H9 (cell line): ENCODE measurements at regions not wholly inside any gene's neighbourhood (a gene's known extent, or its start where the extent isn't known, plus 50 kb on each side); places are given as distances from the start of the nearest gene placed in this dataset.

Experiments used
- DNase-seq: peaks from one replicate; pipeline ENCODE4 v3.0.0-alpha.2; 2017
- H2AFZ ChIP-seq: one replicate; pipeline ENCODE4 v1.6.1; 2013; ENCODE audit warnings: mild to moderate bottlenecking, low read length, control low read depth, moderate library complexity
- H2AK5ac ChIP-seq: 2 replicates; pipeline ENCODE4 v1.6.1; 2013; ENCODE audit warnings: low read length, control low read depth, mixed read lengths; ENCODE audit not compliant: insufficient read length
- H2BK120ac ChIP-seq: one replicate; pipeline ENCODE4 v1.6.1; 2013; ENCODE audit warnings: low read depth, mild to moderate bottlenecking, low read length, control low read depth, inconsistent platforms; ENCODE audit not compliant: poor library complexity, severe bottlenecking
- H2BK12ac ChIP-seq: 2 replicates; pipeline ENCODE4 v1.6.1; 2013; ENCODE audit warnings: low read length, control low read depth, mixed read lengths, low read depth; ENCODE audit not compliant: insufficient read length
- H2BK15ac ChIP-seq: 2 replicates; pipeline ENCODE4 v1.6.1; 2013; ENCODE audit warnings: low read depth, low read length, control low read depth
- H2BK20ac ChIP-seq: one replicate; pipeline ENCODE4 v1.6.1; 2013; ENCODE audit warnings: low read depth, mild to moderate bottlenecking, low read length, control low read depth, inconsistent platforms; ENCODE audit not compliant: poor library complexity, severe bottlenecking
- H2BK5ac ChIP-seq: 2 replicates; pipeline ENCODE4 v1.6.1; 2013; ENCODE audit warnings: low read length, control low read depth, mixed read lengths; ENCODE audit not compliant: insufficient read length
- H3K14ac ChIP-seq: 2 replicates; pipeline ENCODE4 v1.6.1; 2013; ENCODE audit warnings: low read length, control low read depth; ENCODE audit not compliant: insufficient read depth
- H3K18ac ChIP-seq: 2 replicates; pipeline ENCODE4 v1.6.1; 2013; ENCODE audit warnings: low read depth, mild to moderate bottlenecking, mixed read lengths, low read length, control low read depth; ENCODE audit not compliant: insufficient read length
- H3K23ac ChIP-seq: 2 replicates; pipeline ENCODE4 v1.6.1; 2013; ENCODE audit warnings: low read length, control low read depth, mixed read lengths, low read depth; ENCODE audit not compliant: insufficient read length
- H3K23me2 ChIP-seq: 2 replicates; pipeline ENCODE4 v1.6.1; 2013; ENCODE audit warnings: low read depth, mild to moderate bottlenecking, mixed read lengths, low read length, control low read depth; ENCODE audit not compliant: insufficient read length, poor library complexity, severe bottlenecking
- H3K27ac ChIP-seq: 2 replicates; pipeline ENCODE4 v1.5.1; 2013; ENCODE audit warnings: low read length, control low read depth, mixed read lengths, low read depth; ENCODE audit not compliant: insufficient read length
- H3K27me3 ChIP-seq: 2 replicates; pipeline ENCODE4 v1.6.1; 2013; ENCODE audit warnings: low read length, control low read depth, inconsistent platforms; ENCODE audit not compliant: insufficient read depth
- H3K4ac ChIP-seq: 2 replicates; pipeline ENCODE4 v1.6.1; 2013; ENCODE audit warnings: low read depth, mild to moderate bottlenecking, control low read depth, inconsistent platforms, low read length, moderate library complexity
- H3K4me1 ChIP-seq: 2 replicates; pipeline ENCODE4 v1.6.1; 2013; ENCODE audit warnings: low read length, control low read depth, inconsistent platforms; ENCODE audit not compliant: insufficient read depth
- H3K4me2 ChIP-seq: 2 replicates; pipeline ENCODE4 v1.6.1; 2013; ENCODE audit warnings: low read length, control low read depth, mixed read lengths; ENCODE audit not compliant: insufficient read length, insufficient read depth
- H3K56ac ChIP-seq: 2 replicates; pipeline ENCODE4 v1.6.1; 2013; ENCODE audit warnings: low read depth, mild to moderate bottlenecking, mixed read lengths, low read length, control low read depth; ENCODE audit not compliant: insufficient read length
- H3K79me1 ChIP-seq: 2 replicates; pipeline ENCODE4 v1.6.1; 2013; ENCODE audit warnings: low read depth, mild to moderate bottlenecking, moderate library complexity, low read length, control low read depth, inconsistent platforms; ENCODE audit not compliant: insufficient read depth, poor library complexity, severe bottlenecking
- H3K79me2 ChIP-seq: 2 replicates; pipeline ENCODE4 v1.6.1; 2013; ENCODE audit warnings: low read length, control low read depth, inconsistent platforms; ENCODE audit not compliant: insufficient read depth
- H3K9ac ChIP-seq: 2 replicates; pipeline ENCODE4 v1.6.1; 2013; ENCODE audit warnings: low read length, control low read depth, mixed read lengths; ENCODE audit not compliant: insufficient read length; ENCODE audit errors: extremely low read depth
- H3K9me3 ChIP-seq: one replicate; pipeline ENCODE4 v1.6.1; 2013; ENCODE audit warnings: low read depth, low read length, inconsistent platforms; ENCODE audit not compliant: control insufficient read depth
- H3T11ph ChIP-seq: one replicate; pipeline ENCODE4 v1.6.1; 2013; ENCODE audit warnings: mild to moderate bottlenecking, low read length, control low read depth, inconsistent platforms
- H4K20me1 ChIP-seq: one replicate; pipeline ENCODE4 v1.6.1; 2013; ENCODE audit not compliant: control insufficient read depth, insufficient read length, insufficient read depth
- H4K5ac ChIP-seq: 2 replicates; pipeline ENCODE4 v1.6.1; 2013; ENCODE audit warnings: low read depth, mild to moderate bottlenecking, mixed read lengths, low read length, control low read depth; ENCODE audit not compliant: insufficient read length
- H4K8ac ChIP-seq: replicated peaks from 2 replicates; pipeline ENCODE4 v1.6.1; 2013; ENCODE audit warnings: low read length, control low read depth, mixed read lengths, low read depth; ENCODE audit not compliant: insufficient read length
- H4K91ac ChIP-seq: 2 replicates; pipeline ENCODE4 v1.6.1; 2013; ENCODE audit warnings: low read depth, mild to moderate bottlenecking, moderate library complexity, mixed read lengths, low read length, control low read depth; ENCODE audit not compliant: insufficient read length
- H3K27ac Mint-ChIP-seq, 3 experiments: 2 replicates in 2 of 3; 3 replicates in 1 of 3; pipeline ENCODE4 v1.8.0; 2020 to 2021; ENCODE audit warnings: mixed read lengths in 3 of 3, mild to moderate bottlenecking in 1 of 3, moderate library complexity in 1 of 3
- H3K27me3 Mint-ChIP-seq: 2 replicates; pipeline ENCODE4 v1.8.0; 2021; ENCODE audit warnings: low read depth, mild to moderate bottlenecking, moderate library complexity, mixed read lengths
- H3K36me3 Mint-ChIP-seq, 3 experiments: 2 replicates in 2 of 3; 3 replicates in 1 of 3; pipeline ENCODE4 v1.8.0; 2020 to 2021; ENCODE audit warnings: low read depth in 3 of 3, mixed read lengths in 3 of 3; ENCODE audit not compliant: insufficient read depth in 1 of 3
- H3K4me1 Mint-ChIP-seq, 2 experiments: 2 replicates each; pipeline ENCODE4 v1.8.0; 2020; ENCODE audit warnings: mixed read lengths in 2 of 2
- H3K4me3 Mint-ChIP-seq, 2 experiments: 2 replicates in 1 of 2; 3 replicates in 1 of 2; pipeline ENCODE4 v1.8.0; 2020 to 2021; ENCODE audit warnings: mild to moderate bottlenecking in 2 of 2, mixed read lengths in 2 of 2, moderate library complexity in 1 of 2
- H3K9me3 Mint-ChIP-seq, 2 experiments: 2 replicates in 1 of 2; 3 replicates in 1 of 2; pipeline ENCODE4 v1.8.0; 2020; ENCODE audit warnings: mild to moderate bottlenecking in 2 of 2, mixed read lengths in 2 of 2, moderate library complexity in 1 of 2
- WGBS: extraction: QIAGEN DNeasy Blood & Tissue Kit; methylation state at CpG from one replicate; pipeline ENCODE4 v1.1.7; 2013; ENCODE audit warnings: missing lambda C conversion rate, low lambda C conversion rate, mixed read lengths; ENCODE audit not compliant: insufficient read length; ENCODE audit errors: extremely low coverage; 5-methylcytosine and 5-hydroxymethylcytosine counted together
- TF ChIP-seq, protein P1 (sequence below): fragments of 200-600 bp; sonication (generic); conservative IDR thresholded peaks from 3 replicates; pipeline ENCODE4 v1.8.0; 2021; ENCODE audit warnings: antibody characterized with exemption, mild to moderate bottlenecking

DNA sequence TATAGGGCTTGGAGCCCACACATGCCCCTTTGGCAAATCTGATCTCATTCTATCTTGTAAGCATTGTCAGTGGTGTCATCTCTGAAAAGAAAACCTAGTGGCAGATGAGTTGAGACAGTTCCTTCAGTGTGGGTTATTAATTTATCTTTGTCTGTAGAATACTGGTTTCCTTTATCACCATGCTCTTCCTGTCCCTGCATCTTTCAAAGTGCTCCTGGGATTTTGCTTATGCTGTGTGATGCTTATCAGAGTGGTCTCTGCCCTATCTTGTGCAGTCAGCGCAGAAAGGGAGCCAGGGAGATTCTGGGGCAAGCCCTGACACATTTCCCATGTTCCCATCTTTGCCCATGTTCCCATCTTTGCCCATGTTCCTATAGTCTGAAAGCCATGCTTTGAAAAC, 402.9 kb downstream of the RWDD3 start:
- H2BK5ac ChIP-seq = no peak overlapping the region
- H3K27ac Mint-ChIP-seq = no peak overlapping the region
- no peaks in the 10 kb centered on the region for H3K23me2 ChIP-seq
- H4K91ac ChIP-seq = no peak overlapping the region
- no CpG with 5 or more reads among the region's 1 CpG for WGBS
- no peaks in the 10 kb centered on the region for H3K4me1 ChIP-seq
- no peaks in the 10 kb centered on the region for H3K36me3 Mint-ChIP-seq
- H4K8ac ChIP-seq = no peak overlapping the region
- H3K79me1 ChIP-seq = no peaks in the 10 kb centered on the region
- H3K4me3 Mint-ChIP-seq = no peak overlapping the region
- no peak overlapping the region for H3K4me2 ChIP-seq
- H3K56ac ChIP-seq = no peak overlapping the region
- no peak overlapping the region for H2BK120ac ChIP-seq
- no peak overlapping the region for H3K27ac ChIP-seq
- no peak overlapping the region for H2BK15ac ChIP-seq
- H3K14ac ChIP-seq = no peak overlapping the region
- H3K9me3 Mint-ChIP-seq = no peaks in the 10 kb centered on the region
- no peak overlapping the region for H3K9ac ChIP-seq
- H3K18ac ChIP-seq = no peak overlapping the region
- no peak overlapping the region for H2BK20ac ChIP-seq
- H3K27me3 Mint-ChIP-seq = no peaks in the 10 kb centered on the region
- H3K4me1 Mint-ChIP-seq = peaks cover 1% of the 10 kb centered on the region in 2 experiments
- DNase-seq = no peak
- H4K5ac ChIP-seq = no peak overlapping the region
- no peaks in the 10 kb centered on the region for H4K20me1 ChIP-seq
- no peak overlapping the region for H3K23ac ChIP-seq
- H2AK5ac ChIP-seq = no peak overlapping the region
- H3K27me3 ChIP-seq = no peaks in the 10 kb centered on the region
- no peak overlapping the region for H3K4ac ChIP-seq
- TF ChIP-seq, protein P1, sequence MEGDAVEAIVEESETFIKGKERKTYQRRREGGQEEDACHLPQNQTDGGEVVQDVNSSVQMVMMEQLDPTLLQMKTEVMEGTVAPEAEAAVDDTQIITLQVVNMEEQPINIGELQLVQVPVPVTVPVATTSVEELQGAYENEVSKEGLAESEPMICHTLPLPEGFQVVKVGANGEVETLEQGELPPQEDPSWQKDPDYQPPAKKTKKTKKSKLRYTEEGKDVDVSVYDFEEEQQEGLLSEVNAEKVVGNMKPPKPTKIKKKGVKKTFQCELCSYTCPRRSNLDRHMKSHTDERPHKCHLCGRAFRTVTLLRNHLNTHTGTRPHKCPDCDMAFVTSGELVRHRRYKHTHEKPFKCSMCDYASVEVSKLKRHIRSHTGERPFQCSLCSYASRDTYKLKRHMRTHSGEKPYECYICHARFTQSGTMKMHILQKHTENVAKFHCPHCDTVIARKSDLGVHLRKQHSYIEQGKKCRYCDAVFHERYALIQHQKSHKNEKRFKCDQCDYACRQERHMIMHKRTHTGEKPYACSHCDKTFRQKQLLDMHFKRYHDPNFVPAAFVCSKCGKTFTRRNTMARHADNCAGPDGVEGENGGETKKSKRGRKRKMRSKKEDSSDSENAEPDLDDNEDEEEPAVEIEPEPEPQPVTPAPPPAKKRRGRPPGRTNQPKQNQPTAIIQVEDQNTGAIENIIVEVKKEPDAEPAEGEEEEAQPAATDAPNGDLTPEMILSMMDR = no peak
- H3T11ph ChIP-seq = no peak overlapping the region
- H2BK12ac ChIP-seq = no peak overlapping the region
- no peaks in the 10 kb centered on the region for H3K9me3 ChIP-seq
- no peaks in the 10 kb centered on the region for H3K79me2 ChIP-seq
- no peak overlapping the region for H2AFZ ChIP-seq
